Fibroblast of skin of back (primary cell): ENCODE measurements at regions not wholly inside any gene's neighbourhood (a gene's known extent, or its start where the extent isn't known, plus 50 kb on each side); places are given as distances from the start of the nearest gene placed in this dataset.

Experiments
- DNase-seq: peaks from one replicate; pipeline ENCODE4 v3.0.0-alpha.2; 2013

DNA sequence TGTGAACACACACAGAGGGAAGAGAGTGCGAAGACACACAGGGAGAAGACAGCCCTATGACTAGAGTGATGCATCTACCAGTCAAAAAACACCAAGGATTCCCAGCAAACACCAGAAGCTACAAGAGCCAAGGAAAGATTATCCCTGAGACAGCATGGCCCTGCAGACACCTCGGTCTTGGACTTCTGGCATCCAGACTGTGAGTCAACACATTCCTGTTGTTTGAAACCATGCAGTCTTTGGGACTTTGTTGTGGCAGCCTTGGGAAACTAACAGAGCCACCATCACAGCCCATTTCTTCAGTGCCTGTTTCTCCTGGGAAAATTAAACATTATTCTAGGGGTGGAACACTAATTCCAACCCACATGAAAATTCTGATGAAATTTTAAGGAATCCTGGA, 220.6 kb downstream of the GXYLT1 start:
- peak; percentile 34 for DNase-seq

DNA sequence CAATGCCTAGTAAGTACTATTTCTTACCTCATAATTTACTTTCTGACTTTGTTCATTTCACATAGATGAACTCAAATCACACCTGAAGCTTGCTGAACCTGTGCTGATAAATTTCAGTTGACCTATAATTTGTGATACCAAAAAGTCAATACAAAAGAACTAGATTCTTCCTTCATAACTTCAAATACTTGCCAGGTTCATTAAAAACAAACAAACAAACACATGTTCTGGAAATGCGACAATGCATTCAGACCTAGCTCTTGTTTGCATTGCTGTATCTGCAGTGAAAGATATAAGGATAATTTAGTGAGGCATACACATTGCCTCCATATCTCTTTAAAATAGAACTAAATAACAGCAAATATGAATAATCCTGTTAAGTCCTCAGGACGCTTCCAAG, 221.3 kb downstream of the GXYLT1 start:
- DNase-seq, result no peak

DNA sequence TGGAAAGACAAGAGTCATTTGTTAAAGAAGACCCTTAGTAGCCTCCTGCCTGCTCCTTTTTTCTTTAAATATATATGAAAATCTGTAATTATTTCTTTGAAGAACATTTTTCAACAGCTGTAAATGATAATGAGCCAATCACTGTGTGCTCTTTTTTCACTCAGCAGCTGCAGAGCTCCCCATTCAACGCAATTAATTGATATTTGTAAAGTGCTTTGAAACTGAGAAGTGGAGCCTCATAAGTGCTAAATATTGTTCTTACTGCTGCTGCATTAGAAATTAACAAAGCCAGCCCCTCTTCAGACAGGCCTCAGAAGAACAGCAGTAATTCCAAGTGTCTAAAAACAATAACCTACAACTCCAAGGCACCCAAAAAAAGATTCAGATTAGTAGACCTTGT, 224.3 kb downstream of the GXYLT1 start:
- no peak for DNase-seq

GRCh38 chr12:41919526-41920261, 225.0 kb downstream of the GXYLT1 start:
- no peak for DNase-seq

DNA sequence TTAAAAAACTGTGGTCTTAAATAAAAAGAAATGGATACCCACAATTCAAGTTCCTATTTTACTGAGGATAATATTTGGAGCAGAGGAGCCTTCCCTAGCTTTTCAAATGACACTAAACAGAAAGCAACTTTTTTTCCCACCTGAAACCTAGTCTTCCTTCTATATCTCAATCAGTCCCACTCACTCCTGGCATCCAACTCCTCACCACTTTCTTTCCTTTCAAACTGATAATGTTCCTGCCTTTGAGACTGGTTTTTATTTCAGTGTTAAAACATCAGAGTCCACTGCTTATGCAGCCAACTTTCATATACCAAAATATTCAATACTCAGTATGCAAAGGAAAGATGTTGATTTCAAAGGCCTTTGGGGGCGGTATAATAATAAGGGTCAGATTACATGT, 225.6 kb downstream of the GXYLT1 start:
- no peak for DNase-seq

DNA sequence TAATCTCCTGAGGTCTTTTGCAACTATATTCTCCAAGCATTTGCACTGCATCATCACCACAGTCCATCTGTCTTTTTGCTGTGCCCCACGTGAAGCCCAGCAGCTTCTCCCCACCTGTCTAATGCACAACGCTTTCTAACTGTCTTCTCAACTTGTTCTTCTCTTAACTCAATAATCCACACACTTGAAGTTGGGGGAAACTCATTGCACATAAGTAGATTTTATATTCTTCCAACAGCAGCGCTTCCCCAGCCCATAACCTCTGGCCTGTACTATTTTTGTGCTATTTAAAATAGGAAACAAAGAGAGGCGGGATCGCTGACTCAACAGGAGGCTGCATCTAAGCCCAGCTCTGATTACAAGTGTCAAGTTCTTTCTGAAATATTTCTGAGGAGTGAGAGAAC, 226.7 kb downstream of the GXYLT1 start:
- DNase-seq, result peak; percentile 5

- DNase-seq, result no peak
These were observed 227.5 kb downstream of the GXYLT1 start for GRCh38 chr12:41917181-41917580.

DNA sequence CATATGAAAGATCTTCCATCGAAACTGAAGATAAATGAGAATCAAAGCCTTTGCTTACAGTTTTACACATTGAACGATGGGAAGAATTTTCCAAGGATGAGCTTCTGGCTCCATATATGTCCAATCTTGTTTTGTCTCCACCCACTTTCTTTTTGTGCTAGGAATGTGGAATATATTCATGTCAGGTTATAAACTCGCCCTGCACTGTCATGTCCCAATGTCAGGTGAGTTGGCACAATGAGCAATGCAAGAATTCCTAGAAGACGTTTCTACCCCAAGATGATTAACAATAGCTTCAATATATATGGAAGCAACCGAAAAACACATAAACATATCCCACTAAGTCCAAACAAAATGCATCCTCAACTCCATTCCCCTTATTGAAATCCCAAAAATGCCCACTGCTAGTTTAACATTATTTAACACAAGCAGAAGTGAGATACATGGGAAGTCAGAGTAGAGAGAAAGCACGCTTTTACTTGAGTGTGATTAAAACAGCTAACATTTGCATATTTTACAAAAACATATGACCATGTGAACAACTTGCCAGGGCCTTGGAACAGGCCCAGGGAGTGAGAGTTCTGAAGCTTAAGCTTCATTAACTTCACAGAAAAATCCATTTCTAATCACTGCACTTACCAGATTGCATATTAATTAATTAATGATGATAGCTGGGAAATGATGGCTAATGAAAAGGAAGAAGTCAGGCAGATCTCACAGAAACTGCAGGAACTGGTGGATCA, 233.9 kb downstream of the GXYLT1 start:
- DNase-seq, result no peak

DNA sequence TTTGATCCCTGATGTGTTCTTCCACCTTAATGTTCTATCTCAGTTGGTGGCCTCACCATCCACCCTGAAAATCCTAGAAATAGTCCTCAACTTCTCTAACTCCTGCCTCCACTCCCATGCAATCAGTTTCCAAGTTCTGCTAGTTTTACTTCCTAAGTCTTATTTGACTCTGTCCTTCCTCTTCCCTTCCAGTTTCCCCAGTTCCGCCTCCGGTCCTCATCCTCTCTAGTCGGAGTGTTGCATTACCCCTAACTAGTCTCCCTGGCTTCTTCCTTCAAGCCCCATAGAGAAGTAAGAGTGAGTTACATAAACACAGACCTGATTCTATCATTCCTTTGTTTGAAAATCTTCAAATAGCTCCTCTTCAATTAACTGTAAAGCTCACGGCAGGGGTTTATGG, 236.5 kb downstream of the GXYLT1 start:
- DNase-seq, result no peak

DNA sequence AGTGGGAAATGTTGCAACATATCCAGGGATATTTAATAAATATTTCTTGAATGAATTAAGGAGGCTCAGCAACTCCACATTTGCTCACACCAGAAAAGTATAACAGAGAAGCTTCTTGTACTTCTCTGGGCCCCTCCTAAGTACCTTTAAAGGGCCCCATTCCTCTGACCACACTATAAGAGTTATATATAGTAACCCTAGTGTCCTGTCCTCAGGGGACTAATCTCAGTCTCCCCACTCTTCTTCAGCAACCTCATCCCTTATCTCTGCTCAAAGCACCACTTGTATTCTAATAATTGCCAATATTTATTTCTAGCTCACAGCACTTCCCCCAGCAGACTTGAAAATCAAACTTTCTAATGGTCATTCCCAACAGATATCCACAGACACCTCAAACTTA, 237.1 kb downstream of the GXYLT1 start:
- no peak for DNase-seq

- no peak for DNase-seq
These were observed 237.7 kb downstream of the GXYLT1 start for GRCh38 chr12:41907021-41907420.

GRCh38 chr12:41905759-41906297, 238.8 kb downstream of the GXYLT1 start:
- DNase-seq, result no peak

- no peak for DNase-seq
These were observed 239.5 kb downstream of the GXYLT1 start for GRCh38 chr12:41905073-41905758.

- DNase-seq, result no peak
These were observed 240.6 kb downstream of the GXYLT1 start for GRCh38 chr12:41904041-41904440.

DNA sequence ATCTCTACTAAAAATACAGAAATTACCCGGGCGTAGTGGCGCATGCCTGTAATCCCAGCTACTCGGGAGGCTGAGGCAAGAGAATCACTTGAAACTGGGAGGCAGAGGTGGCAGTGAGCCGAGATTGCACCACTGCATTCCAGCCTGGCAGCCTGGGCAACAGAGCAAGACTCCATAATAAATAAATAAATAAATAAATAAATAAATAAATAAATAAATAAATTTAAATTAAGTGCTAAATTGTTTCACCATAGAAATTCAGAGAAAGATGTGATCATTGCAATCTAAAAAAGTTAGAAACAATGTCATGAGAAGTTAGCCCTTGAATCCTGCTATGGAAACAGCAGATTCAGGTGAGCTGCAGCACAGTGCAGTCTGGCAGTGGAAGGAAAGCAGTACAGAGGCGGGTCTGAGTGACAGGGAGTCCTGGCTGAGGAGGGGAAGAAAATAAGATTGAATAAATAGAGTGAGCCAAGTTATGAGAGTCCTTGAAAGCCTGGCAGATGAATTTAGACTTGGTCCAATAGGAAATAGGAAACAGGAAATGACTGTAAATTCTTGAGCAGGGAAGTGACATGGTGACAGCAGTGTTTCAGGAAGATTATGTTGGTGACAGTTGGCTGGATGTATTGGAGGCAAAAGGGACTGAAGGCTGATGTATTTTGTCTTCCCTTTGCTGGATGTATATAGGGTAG, 241.5 kb downstream of the GXYLT1 start:
- DNase-seq, result no peak

GRCh38 chr12:41899577-41899976, 245.1 kb downstream of the GXYLT1 start:
- no peak for DNase-seq

- no peak for DNase-seq
These were observed 247.1 kb downstream of the GXYLT1 start for GRCh38 chr12:41897593-41897992.

GRCh38 chr12:41893491-41893890, 251.2 kb downstream of the GXYLT1 start:
- no peak for DNase-seq

DNA sequence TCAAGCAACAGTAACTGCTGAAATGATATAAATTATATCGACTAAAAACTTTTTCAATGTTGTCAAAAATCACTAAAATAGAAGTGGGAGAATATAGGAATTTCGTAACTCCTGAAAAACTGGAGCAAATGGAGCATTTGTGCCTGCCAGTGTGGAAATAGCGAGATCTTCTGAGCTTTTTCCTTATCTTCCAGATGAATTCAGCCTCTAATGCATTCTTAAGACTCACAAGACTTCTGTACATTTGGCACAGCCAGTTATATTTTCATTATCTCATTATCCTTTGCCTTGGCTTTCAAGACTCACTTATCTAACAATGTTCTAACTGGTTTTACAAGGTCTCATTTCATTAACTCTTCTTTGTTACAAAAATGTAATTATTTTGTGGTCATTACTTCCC, 252.4 kb downstream of the GXYLT1 start:
- DNase-seq, result no peak

GRCh38 chr12:41891226-41891625, 253.4 kb downstream of the GXYLT1 start:
- no peak for DNase-seq

- no peak for DNase-seq
These were observed 256.4 kb downstream of the GXYLT1 start for GRCh38 chr12:41888285-41888684.

GRCh38 chr12:41881891-41882805, 262.5 kb downstream of the GXYLT1 start:
- DNase-seq, result no peak
